B cell (primary cell): ENCODE measurements at regions not wholly inside any gene's neighbourhood (a gene's known extent, or its start where the extent isn't known, plus 50 kb on each side); places are given as distances from the start of the nearest gene placed in this dataset.

Experiments used
- ATAC-seq: fragments of 200-7000 bp; cut with Tn5 transposase; one replicate; pipeline ENCODE4 v1.10.0; 2021; ENCODE audit warnings: low read depth, mild to moderate bottlenecking, moderate number of reproducible peaks, moderate library complexity
- CTCF ChIA-PET: fragments of 350-600 bp; sonication (Branson Sonifier 250); formaldehyde crosslinking; loops from one replicate; lab custom pipeline; 2021; ENCODE audit warnings: antibody characterized with exemption, inconsistent platforms; lab: Charles Lee
- POLR2A ChIA-PET: fragments of 350-600 bp; sonication (Branson Sonifier 250); formaldehyde crosslinking; loops from one replicate; lab custom pipeline; 2021; ENCODE audit warnings: antibody characterized with exemption; lab: Charles Lee
- DNase-seq: peaks from one replicate; pipeline ENCODE4 v3.0.0; 2013
- H2AFZ ChIP-seq: 2 replicates; pipeline ENCODE4 v1.6.1; 2012; ENCODE audit warnings: mild to moderate bottlenecking, low read depth, low read length; ENCODE audit not compliant: insufficient read depth, poor library complexity, severe bottlenecking
- H3K27ac ChIP-seq, 2 donors: 1 replicate in 1 of 2; 2 replicates in 1 of 2; pipeline ENCODE4 v1.5.1; 2012 to 2013; ENCODE audit warnings: low read length in 2 of 2, mild to moderate bottlenecking in 2 of 2, moderate library complexity in 1 of 2
- H3K27me3 ChIP-seq, 4 experiments: fragments of 200-600 bp in 1 of 4; sonication (generic) in 1 of 4; replicated peaks in 1 of 4; 1 replicate in 2 of 4; 2 replicates in 2 of 4; pipeline versions ENCODE4 v1.6.1 to v1.7.0; 2013 to 2016; ENCODE audit warnings: low read length in 3 of 4, mild to moderate bottlenecking in 2 of 4, mixed read lengths in 1 of 4, moderate library complexity in 1 of 4; ENCODE audit not compliant: insufficient read depth in 4 of 4, control insufficient read depth in 3 of 4; ENCODE audit errors: control extremely low read depth in 1 of 4
- H3K36me3 ChIP-seq, 2 experiments: replicated peaks in 1 of 2; 1 replicate in 1 of 2; 2 replicates in 1 of 2; pipeline versions ENCODE4 v1.6.1 to v1.7.1; 2013; ENCODE audit warnings: low read length in 1 of 2; ENCODE audit not compliant: insufficient read depth in 2 of 2, control insufficient read depth in 1 of 2; ENCODE audit errors: control extremely low read depth in 1 of 2, extremely low read depth in 1 of 2
- H3K4me1 ChIP-seq, 2 donors: fragments of 200-600 bp in 1 of 2; sonication (generic) in 1 of 2; 1 replicate in 1 of 2; 2 replicates in 1 of 2; pipeline versions ENCODE4 v1.5.1 to v1.6.1; 2013 to 2017; ENCODE audit warnings: low read length in 2 of 2; ENCODE audit not compliant: control insufficient read depth in 2 of 2, insufficient read depth in 2 of 2
- H3K4me2 ChIP-seq: replicated peaks from 2 replicates; pipeline ENCODE3; 2012; ENCODE audit warnings: mild to moderate bottlenecking, low read depth, low read length; ENCODE audit not compliant: poor library complexity, severe bottlenecking
- H3K4me3 ChIP-seq, 5 experiments: fragments of 200-600 bp in 1 of 5; sonication (generic) in 1 of 5; 1 replicate in 3 of 5; 2 replicates in 2 of 5; pipeline versions ENCODE4 v1.5.1 to v1.7.0; 2011 to 2016; ENCODE audit warnings: low read length in 4 of 5, mild to moderate bottlenecking in 4 of 5, low read depth in 2 of 5, control low read depth in 1 of 5, moderate library complexity in 1 of 5; ENCODE audit not compliant: insufficient read depth in 1 of 5; ENCODE audit errors: control extremely low read depth in 1 of 5, extremely low read depth in 1 of 5
- H3K79me2 ChIP-seq: fragments of 200-600 bp; sonication (generic); one replicate; pipeline ENCODE4 v1.6.0; 2016; ENCODE audit warnings: low read length; ENCODE audit not compliant: control insufficient read depth, insufficient read depth
- H3K9ac ChIP-seq: fragments of 200-600 bp; sonication (generic); 2 replicates; pipeline ENCODE4 v1.6.1; 2017; ENCODE audit warnings: mild to moderate bottlenecking, low read length, moderate library complexity
- H3K9me3 ChIP-seq, 3 donors: one replicate each; pipeline versions ENCODE4 v1.6.1 to v1.7.1; 2013; ENCODE audit warnings: low read length in 2 of 3; ENCODE audit not compliant: control insufficient read depth in 2 of 3, insufficient read depth in 1 of 3; ENCODE audit errors: control extremely low read depth in 1 of 3
- H4K20me1 ChIP-seq: 2 replicates; pipeline ENCODE4 v1.6.0; 2012; ENCODE audit warnings: mild to moderate bottlenecking, low read length; ENCODE audit not compliant: insufficient read depth, control insufficient read depth, poor library complexity, severe bottlenecking
- H3K27ac Mint-ChIP-seq: one replicate; pipeline ENCODE4 v1.8.0; 2021; ENCODE audit warnings: mixed read lengths
- H3K27me3 Mint-ChIP-seq: one replicate; pipeline ENCODE4 v1.8.0; 2021; ENCODE audit warnings: mixed read lengths
- H3K4me1 Mint-ChIP-seq: one replicate; pipeline ENCODE4 v1.8.0; 2021; ENCODE audit warnings: mixed read lengths
- H3K4me3 Mint-ChIP-seq: one replicate; pipeline ENCODE4 v1.8.0; 2021; ENCODE audit warnings: mixed read lengths
- H3K9me3 Mint-ChIP-seq: one replicate; pipeline ENCODE4 v1.8.0; 2022; ENCODE audit warnings: mixed read lengths; ENCODE audit not compliant: insufficient read depth
- CTCF ChIP-seq: fragments of 200-600 bp; IDR thresholded peaks from one replicate; pipeline ENCODE4 v1.8.0; 2022; ENCODE audit warnings: antibody characterized with exemption, mild to moderate bottlenecking
- EZH2 ChIP-seq: IDR thresholded peaks from 2 replicates; pipeline ENCODE4 v1.6.1; 2012; ENCODE audit warnings: borderline replicate concordance, low read depth, mild to moderate bottlenecking, moderate library complexity, low read length; ENCODE audit not compliant: insufficient read depth, poor library complexity, severe bottlenecking
- WGBS: methylation state at CpG from one replicate; pipeline ENCODE4 v1.1.5; 2013; ENCODE audit warnings: missing lambda C conversion rate; ENCODE audit not compliant: insufficient coverage; 5-methylcytosine and 5-hydroxymethylcytosine counted together
- intact Hi-C: fragments of 100-400 bp; cut with micrococcal nuclease; formaldehyde crosslinking; loops from one replicate; pipeline ENCODE4 v1.10.0; 2022

- Mint-ChIP-seq H3K4me1 (no peaks in the 10 kb centered on the region), H3K4me3 (no peak overlapping the region), H3K27ac (no peak overlapping the region), H3K27me3 (no peaks in the 10 kb centered on the region), H3K9me3 (peaks cover 4% of the 10 kb centered on the region)
- Histone ChIP-seq H3K4me3 (no peak overlapping the region), H2AFZ (no peak overlapping the region), H3K27ac (no peak overlapping the region), H4K20me1 (no peaks in the 10 kb centered on the region), H3K36me3 (no peaks in the 10 kb centered on the region), H3K9ac (no peak overlapping the region), H3K4me1 (no peaks in the 10 kb centered on the region), H3K79me2 (no peaks in the 10 kb centered on the region), H3K4me2 (no peak overlapping the region), H3K9me3 (no peaks in the 10 kb centered on the region), H3K27me3 (no peaks in the 10 kb centered on the region)
- no CpG with 5 or more reads among the region's 2 CpGs for WGBS
- DNase-seq (no peak), ATAC-seq (no peak)
- intact Hi-C loops: no loop called here
- ChIA-PET CTCF (no interaction called here), POLR2A (no interaction called here)
- TF ChIP-seq EZH2 (no peak), CTCF (no peak)
These were observed 464.4 kb upstream of the IZUMO3 start for GRCh38 chr9:25010027-25010662.

- no peak overlapping the region for H3K4me2 ChIP-seq
- peaks cover 0 to 11% (median 0%) of the 10 kb centered on the region in 3 donors for H3K9me3 ChIP-seq
- H3K4me3 Mint-ChIP-seq: no peak overlapping the region
- no peak for DNase-seq
- CTCF ChIA-PET: no interaction called here
- no peak overlapping the region for H3K27ac ChIP-seq
- no peak overlapping the region for H3K4me3 ChIP-seq
- H2AFZ ChIP-seq: no peak overlapping the region
- H3K36me3 ChIP-seq: no peaks in the 10 kb centered on the region
- intact Hi-C loops: no loop called here
- no peaks in the 10 kb centered on the region for H3K4me1 ChIP-seq
- H4K20me1 ChIP-seq: no peaks in the 10 kb centered on the region
- WGBS: 75% methylated on average over 10 of the region's 10 CpGs
- H3K27me3 ChIP-seq: no peaks in the 10 kb centered on the region
- no peak overlapping the region for H3K27ac Mint-ChIP-seq
- POLR2A ChIA-PET: no interaction called here
- no peak for ATAC-seq
- no peak for TF ChIP-seq EZH2
- TF ChIP-seq CTCF: no peak
- H3K27me3 Mint-ChIP-seq: no peaks in the 10 kb centered on the region
- H3K4me1 Mint-ChIP-seq: no peaks in the 10 kb centered on the region
- no peaks in the 10 kb centered on the region for H3K79me2 ChIP-seq
- H3K9me3 Mint-ChIP-seq: peaks cover 1% of the 10 kb centered on the region
- H3K9ac ChIP-seq: no peak overlapping the region
These were observed 458.0 kb upstream of the IZUMO3 start for GRCh38 chr9:25003686-25004085.
